Testis (tissue), 2 donors: ENCODE measurements at regions not wholly inside any gene's neighbourhood (a gene's known extent, or its start where the extent isn't known, plus 50 kb on each side); places are given as distances from the start of the nearest gene placed in this dataset.

Experiments used
- POLR2A ChIP-seq: fragments of 450-650 bp; IDR thresholded peaks from one replicate; pipeline ENCODE4 v1.6.1; 2017; ENCODE audit warnings: antibody characterized with exemption, mild to moderate bottlenecking, moderate library complexity
- TF ChIP-seq, protein P1 (sequence below), 3 experiments: fragments of 450-650 bp in 2 of 3; fragments of 200-600 bp in 1 of 3; sonication (generic) in 1 of 3; IDR thresholded peaks; one replicate each; pipeline ENCODE4 v1.5.1; 2016 to 2019; ENCODE audit warnings: antibody characterized with exemption in 3 of 3, mild to moderate bottlenecking in 2 of 3, moderate library complexity in 1 of 3

DNA sequence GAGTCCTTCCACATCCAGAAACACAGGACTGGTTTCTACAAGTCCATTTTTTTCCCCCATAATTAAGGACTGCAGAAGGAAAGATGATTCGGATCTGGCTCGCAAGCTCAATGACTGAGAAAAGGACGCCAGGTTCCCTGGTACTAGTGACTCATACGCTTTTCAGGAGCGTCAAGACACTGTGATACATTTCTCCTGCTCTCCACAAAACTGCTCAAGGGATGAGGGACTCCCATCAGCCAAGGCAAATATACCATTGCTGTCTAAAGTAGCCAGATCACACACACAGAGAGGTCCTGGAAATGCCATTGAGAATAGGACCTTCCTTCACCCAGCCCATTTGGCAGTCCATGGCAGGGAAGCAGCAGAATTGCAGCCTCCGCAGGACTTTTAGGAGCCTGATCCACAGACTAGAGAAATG is 253.6 kb upstream of the IRF2BP2 start:
- TF ChIP-seq, protein P1, sequence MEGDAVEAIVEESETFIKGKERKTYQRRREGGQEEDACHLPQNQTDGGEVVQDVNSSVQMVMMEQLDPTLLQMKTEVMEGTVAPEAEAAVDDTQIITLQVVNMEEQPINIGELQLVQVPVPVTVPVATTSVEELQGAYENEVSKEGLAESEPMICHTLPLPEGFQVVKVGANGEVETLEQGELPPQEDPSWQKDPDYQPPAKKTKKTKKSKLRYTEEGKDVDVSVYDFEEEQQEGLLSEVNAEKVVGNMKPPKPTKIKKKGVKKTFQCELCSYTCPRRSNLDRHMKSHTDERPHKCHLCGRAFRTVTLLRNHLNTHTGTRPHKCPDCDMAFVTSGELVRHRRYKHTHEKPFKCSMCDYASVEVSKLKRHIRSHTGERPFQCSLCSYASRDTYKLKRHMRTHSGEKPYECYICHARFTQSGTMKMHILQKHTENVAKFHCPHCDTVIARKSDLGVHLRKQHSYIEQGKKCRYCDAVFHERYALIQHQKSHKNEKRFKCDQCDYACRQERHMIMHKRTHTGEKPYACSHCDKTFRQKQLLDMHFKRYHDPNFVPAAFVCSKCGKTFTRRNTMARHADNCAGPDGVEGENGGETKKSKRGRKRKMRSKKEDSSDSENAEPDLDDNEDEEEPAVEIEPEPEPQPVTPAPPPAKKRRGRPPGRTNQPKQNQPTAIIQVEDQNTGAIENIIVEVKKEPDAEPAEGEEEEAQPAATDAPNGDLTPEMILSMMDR (IDR thresholded peaks at IDR 0.05) = no peak
- no peak for TF ChIP-seq POLR2A
